ENCODE measurements at regions not wholly inside any gene's neighbourhood (a gene's known extent, or its start where the extent isn't known, plus 50 kb on each side); places are given as distances from the start of the nearest gene placed in this dataset.

DNA sequence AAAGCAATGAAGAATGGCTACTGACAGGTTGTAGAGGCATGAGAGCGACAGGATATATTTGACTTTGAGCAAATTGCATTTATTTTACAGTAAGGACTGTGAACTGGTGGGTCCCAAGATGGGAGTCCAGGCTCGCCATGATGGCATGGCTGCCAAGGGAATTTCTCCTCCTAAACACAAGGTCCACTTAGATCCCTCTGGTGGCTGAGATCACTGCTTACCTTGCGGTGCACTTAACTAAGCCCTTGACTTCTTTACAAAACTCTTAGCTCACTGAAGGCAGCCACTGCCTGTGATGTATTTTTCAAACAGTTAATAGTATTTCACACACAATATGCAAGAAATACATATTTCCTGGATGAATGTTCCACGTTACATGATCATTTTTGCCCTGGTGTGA, 50.3 kb upstream of the SORBS2 start:
- DNase-seq (no peak), ATAC-seq (no peak)
- intact Hi-C loops (cut with DNase I) = no loop called here
- Histone ChIP-seq H3K4me1 (peaks cover 44% of the 10 kb centered on the region), H3K9me3 (no peaks in the 10 kb centered on the region), H3K4me3 (no peak overlapping the region), H3K27me3 (no peaks in the 10 kb centered on the region), H3K27ac (peak overlapping the region in 1 of 4 donors; percentile 9), H3K36me3 (replicated peaks in 1 of 2; ENCODE audit: insufficient read depth in 1 of 2, low read depth in 2 of 2) (no peaks in the 10 kb centered on the region)
- 91 to 97% methylated on average over 4 of the region's 4 CpGs for WGBS, 2 donors
- TF ChIP-seq, protein P1, sequence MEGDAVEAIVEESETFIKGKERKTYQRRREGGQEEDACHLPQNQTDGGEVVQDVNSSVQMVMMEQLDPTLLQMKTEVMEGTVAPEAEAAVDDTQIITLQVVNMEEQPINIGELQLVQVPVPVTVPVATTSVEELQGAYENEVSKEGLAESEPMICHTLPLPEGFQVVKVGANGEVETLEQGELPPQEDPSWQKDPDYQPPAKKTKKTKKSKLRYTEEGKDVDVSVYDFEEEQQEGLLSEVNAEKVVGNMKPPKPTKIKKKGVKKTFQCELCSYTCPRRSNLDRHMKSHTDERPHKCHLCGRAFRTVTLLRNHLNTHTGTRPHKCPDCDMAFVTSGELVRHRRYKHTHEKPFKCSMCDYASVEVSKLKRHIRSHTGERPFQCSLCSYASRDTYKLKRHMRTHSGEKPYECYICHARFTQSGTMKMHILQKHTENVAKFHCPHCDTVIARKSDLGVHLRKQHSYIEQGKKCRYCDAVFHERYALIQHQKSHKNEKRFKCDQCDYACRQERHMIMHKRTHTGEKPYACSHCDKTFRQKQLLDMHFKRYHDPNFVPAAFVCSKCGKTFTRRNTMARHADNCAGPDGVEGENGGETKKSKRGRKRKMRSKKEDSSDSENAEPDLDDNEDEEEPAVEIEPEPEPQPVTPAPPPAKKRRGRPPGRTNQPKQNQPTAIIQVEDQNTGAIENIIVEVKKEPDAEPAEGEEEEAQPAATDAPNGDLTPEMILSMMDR (IDR thresholded peaks at IDR 0.05) = no peak
- no peak for TF ChIP-seq POLR2A (IDR thresholded peaks at IDR 0.05)

DNA sequence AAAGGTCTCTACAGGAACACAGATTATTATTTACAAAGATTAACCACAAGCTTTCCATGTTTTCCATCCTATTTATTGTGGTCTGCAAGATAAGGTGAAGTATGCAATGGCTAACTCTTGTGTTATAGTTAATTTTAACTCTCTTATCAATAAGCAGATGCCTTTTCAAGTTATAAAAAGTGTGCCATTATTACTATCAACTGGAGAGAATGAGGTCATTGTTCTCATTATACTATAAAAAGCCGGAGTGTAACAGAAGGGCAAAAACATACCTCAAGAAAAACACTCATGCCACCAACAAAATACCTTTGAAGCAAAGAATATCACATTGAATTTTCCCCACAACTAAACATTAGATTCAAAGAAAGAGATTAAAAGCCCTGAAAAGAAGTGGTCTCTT, 52.0 kb upstream of the SORBS2 start:
- Histone ChIP-seq H3K4me3 (no peak overlapping the region), H3K27ac (peak overlapping the region in 2 of 4 donors; percentile 81 to 88), H3K27me3 (no peaks in the 10 kb centered on the region), H3K4me1 (peaks cover 48% of the 10 kb centered on the region), H3K36me3 (replicated peaks in 1 of 2; ENCODE audit: insufficient read depth in 1 of 2, low read depth in 2 of 2) (no peaks in the 10 kb centered on the region), H3K9me3 (no peaks in the 10 kb centered on the region)
- DNase-seq = no peak
- no peak for TF ChIP-seq POLR2A (IDR thresholded peaks at IDR 0.05)
- TF ChIP-seq, protein P1 (IDR thresholded peaks at IDR 0.05) = no peak
- WGBS, 2 donors = 19 to 25% methylated on average over 1 of the region's 1 CpG
- intact Hi-C loops (cut with DNase I) = no loop called here
- ATAC-seq = no peak

DNA sequence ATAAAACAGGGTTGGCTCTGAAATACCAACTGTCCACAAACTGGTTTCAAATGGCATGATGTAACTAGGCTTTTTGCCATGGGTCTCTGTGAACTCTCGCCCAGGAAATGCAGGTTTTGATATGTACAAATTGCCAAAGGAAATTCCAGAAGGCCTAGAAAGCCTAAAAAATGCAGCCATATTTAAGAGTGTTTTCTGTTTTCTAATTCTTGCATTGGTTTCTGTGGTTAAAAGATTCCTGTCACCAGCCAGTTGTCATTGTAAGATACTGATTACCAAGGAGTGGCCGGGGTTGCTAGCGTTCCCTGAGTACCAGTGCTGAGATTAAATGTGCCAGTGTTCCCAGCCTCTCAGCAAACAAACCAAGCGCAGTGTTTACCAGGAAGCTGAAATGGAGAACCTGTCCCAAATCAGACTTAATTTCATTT, 53.9 kb upstream of the SORBS2 start:
- 10 to 12% methylated on average over 4 of the region's 4 CpGs for WGBS, 2 donors
- peak; percentile 94 for ATAC-seq
- Histone ChIP-seq H3K4me1 (peaks cover 45% of the 10 kb centered on the region), H3K36me3 (replicated peaks in 1 of 2; ENCODE audit: insufficient read depth in 1 of 2, low read depth in 2 of 2) (no peaks in the 10 kb centered on the region), H3K4me3 (no peak overlapping the region), H3K27me3 (no peaks in the 10 kb centered on the region), H3K9me3 (no peaks in the 10 kb centered on the region), H3K27ac (peak overlapping the region; percentile 60 to 88 (median 84))
- TF ChIP-seq, protein P1 (IDR thresholded peaks at IDR 0.05) = peak in 1 of 7 experiments; percentile 6
- peak in 1 of 3 donors; percentile 15 for TF ChIP-seq POLR2A (IDR thresholded peaks at IDR 0.05)
- DNase-seq = peak; percentile 57 to 82 (median 70)
- intact Hi-C loops (cut with DNase I) = no loop called here

DNA sequence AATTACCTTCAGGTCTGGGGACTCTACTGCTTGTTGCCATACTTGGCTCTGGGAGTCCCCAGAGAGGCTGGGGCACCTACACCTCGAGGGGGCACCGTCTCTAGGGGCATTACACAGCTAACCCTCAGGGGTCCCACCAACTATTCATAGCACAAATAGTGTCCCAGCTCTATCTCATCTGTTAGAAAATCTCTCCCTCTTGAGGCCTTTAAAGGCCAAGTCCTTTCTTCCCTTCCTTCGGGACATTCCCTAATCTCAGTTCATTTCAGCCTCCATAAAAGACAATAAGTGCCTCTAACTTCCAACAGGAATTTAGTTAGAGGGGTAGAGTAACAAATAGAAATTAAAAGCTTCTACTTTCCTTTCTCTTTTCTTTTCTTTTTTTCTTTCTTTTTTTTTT, 55.8 kb upstream of the SORBS2 start:
- H3K27me3 ChIP-seq = no peaks in the 10 kb centered on the region
- DNase-seq (no peak), ATAC-seq (no peak)
- 86 to 88% methylated on average over 3 of the region's 3 CpGs for WGBS, 2 donors
- TF ChIP-seq, protein P1 (IDR thresholded peaks at IDR 0.05) = no peak
- TF ChIP-seq POLR2A (IDR thresholded peaks at IDR 0.05) = no peak
- peak overlapping the region in 2 of 4 donors; percentile 46 to 81 for H3K27ac ChIP-seq
- peaks cover 45% of the 10 kb centered on the region for H3K4me1 ChIP-seq
- no peaks in the 10 kb centered on the region for H3K9me3 ChIP-seq
- H3K36me3 ChIP-seq (replicated peaks in 1 of 2; ENCODE audit: insufficient read depth in 1 of 2, low read depth in 2 of 2) = no peaks in the 10 kb centered on the region
- H3K4me3 ChIP-seq = no peak overlapping the region
- intact Hi-C loops (cut with DNase I) = no loop called here

DNA sequence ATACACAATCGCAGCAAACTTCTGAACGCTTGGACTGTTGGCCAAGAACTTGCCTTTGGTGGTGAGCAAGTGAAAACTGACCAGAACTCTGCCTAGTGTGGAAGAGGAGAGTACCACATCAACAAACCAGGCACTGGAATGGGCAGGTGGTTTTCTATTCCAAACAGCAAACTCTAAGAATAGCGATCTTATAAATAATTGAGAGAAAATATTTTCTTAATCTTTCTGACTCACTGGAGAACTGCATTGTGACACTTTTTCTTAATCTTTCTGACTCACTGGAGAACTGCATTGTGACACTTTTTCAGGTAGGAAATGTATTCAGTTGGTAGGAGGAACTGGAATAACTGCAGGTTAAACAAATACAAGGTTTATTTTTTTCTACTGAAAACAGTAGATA, 57.0 kb upstream of the SORBS2 start:
- Histone ChIP-seq H3K27ac (peak overlapping the region; percentile 20 to 74 (median 54)), H3K4me3 (no peak overlapping the region), H3K9me3 (no peaks in the 10 kb centered on the region), H3K36me3 (replicated peaks in 1 of 2; ENCODE audit: insufficient read depth in 1 of 2, low read depth in 2 of 2) (no peaks in the 10 kb centered on the region), H3K4me1 (peaks cover 45% of the 10 kb centered on the region), H3K27me3 (no peaks in the 10 kb centered on the region)
- TF ChIP-seq POLR2A (IDR thresholded peaks at IDR 0.05) = no peak
- TF ChIP-seq, protein P1 (IDR thresholded peaks at IDR 0.05) = no peak
- 71 to 79% methylated on average over 3 of the region's 3 CpGs for WGBS, 2 donors
- intact Hi-C loops (cut with DNase I) = no loop called here
- DNase-seq (no peak), ATAC-seq (peak; percentile 30)

Data from body of pancreas (tissue), 4 donors.